Breast epithelium (tissue), 4 donors: ENCODE measurements at regions not wholly inside any gene's neighbourhood (a gene's known extent, or its start where the extent isn't known, plus 50 kb on each side); places are given as distances from the start of the nearest gene placed in this dataset.

Experiments
- DNase-seq, 2 donors: peaks; one replicate each; pipeline ENCODE4 v3.0.0-alpha.2; 2019; ENCODE audit warnings: low spot score in 2 of 2
- H3K27ac ChIP-seq, 2 donors: fragments of 200-600 bp; sonication (generic) in 1 of 2; one replicate each; pipeline ENCODE4 v1.5.1; 2016 to 2019; ENCODE audit warnings: mild to moderate bottlenecking in 1 of 2
- H3K27me3 ChIP-seq, 2 donors: fragments of 200-600 bp; sonication (generic) in 1 of 2; one replicate each; pipeline versions ENCODE4 v1.5.1 to v1.6.0; 2017 to 2019; ENCODE audit warnings: control low read depth in 1 of 2, mild to moderate bottlenecking in 1 of 2
- H3K36me3 ChIP-seq: fragments of 200-600 bp; one replicate; pipeline ENCODE4 v1.5.1; 2019
- H3K4me1 ChIP-seq, 2 donors: fragments of 200-600 bp; sonication (generic); one replicate each; pipeline ENCODE4 v1.5.1; 2016 to 2019; ENCODE audit warnings: control low read depth in 1 of 2
- H3K4me3 ChIP-seq, 3 donors: fragments of 200-600 bp; sonication (generic); 1 replicate in 2 of 3; 2 replicates in 1 of 3; pipeline ENCODE4 v1.5.1; 2016 to 2019; ENCODE audit warnings: mild to moderate bottlenecking in 3 of 3, moderate library complexity in 2 of 3
- H3K9me3 ChIP-seq, 2 donors: fragments of 200-600 bp; sonication (generic) in 1 of 2; one replicate each; pipeline ENCODE4 v1.5.1; 2016 to 2019; ENCODE audit warnings: control low read depth in 1 of 2
- POLR2A ChIP-seq: fragments of 450-650 bp; IDR thresholded peaks from one replicate; pipeline ENCODE4 v1.6.1; 2016; ENCODE audit warnings: antibody characterized with exemption, mild to moderate bottlenecking, moderate library complexity
- POLR2AphosphoS5 ChIP-seq, 3 donors: sonication (generic); formaldehyde crosslinking; IDR thresholded peaks; one replicate each; pipeline ENCODE4 v1.6.1; 2017; ENCODE audit warnings: antibody characterized with exemption in 3 of 3
- intact Hi-C: fragments of 100-400 bp; cut with DNase I; formaldehyde crosslinking; loops from one replicate; pipeline ENCODE4 v1.15.1; 2023; ENCODE audit warnings: low total_unique reads
- TF ChIP-seq, protein P1 (sequence below), 3 donors: fragments of 450-650 bp; IDR thresholded peaks; one replicate each; pipeline ENCODE4 v1.5.1; 2016 to 2017; ENCODE audit warnings: antibody characterized with exemption in 3 of 3, mild to moderate bottlenecking in 3 of 3, moderate library complexity in 3 of 3

DNA sequence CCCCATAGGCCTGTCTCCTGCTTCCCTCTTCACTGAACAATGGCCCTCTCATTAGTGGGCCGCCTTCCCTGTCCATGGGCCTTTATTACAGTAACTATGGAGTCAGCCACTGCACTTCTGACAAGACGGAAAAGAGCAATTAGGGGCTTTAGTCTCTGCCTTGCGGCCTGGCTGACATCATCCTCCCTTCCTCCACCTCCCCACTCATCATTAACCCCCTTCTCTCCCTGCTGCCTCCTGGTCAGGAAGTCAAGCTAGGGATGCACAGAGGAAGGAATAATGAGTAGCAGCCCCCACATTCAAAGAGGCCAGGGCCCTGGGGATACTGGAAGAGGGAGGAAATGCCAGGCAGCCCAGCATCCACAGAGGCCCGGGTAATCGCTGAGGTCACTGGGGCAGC, 101.6 kb upstream of the PLXNA4 start:
- Histone ChIP-seq H3K4me1 (no peaks in the 10 kb centered on the region), H3K9me3 (no peaks in the 10 kb centered on the region), H3K27ac (no peak overlapping the region), H3K36me3 (no peaks in the 10 kb centered on the region), H3K4me3 (no peak overlapping the region), H3K27me3 (no peaks in the 10 kb centered on the region)
- intact Hi-C loops: loop anchor here (5.0 kb wide), 1 partner anchor 584 kb away; no protein-coding TSS in a partner anchor
- TF ChIP-seq, protein P1, sequence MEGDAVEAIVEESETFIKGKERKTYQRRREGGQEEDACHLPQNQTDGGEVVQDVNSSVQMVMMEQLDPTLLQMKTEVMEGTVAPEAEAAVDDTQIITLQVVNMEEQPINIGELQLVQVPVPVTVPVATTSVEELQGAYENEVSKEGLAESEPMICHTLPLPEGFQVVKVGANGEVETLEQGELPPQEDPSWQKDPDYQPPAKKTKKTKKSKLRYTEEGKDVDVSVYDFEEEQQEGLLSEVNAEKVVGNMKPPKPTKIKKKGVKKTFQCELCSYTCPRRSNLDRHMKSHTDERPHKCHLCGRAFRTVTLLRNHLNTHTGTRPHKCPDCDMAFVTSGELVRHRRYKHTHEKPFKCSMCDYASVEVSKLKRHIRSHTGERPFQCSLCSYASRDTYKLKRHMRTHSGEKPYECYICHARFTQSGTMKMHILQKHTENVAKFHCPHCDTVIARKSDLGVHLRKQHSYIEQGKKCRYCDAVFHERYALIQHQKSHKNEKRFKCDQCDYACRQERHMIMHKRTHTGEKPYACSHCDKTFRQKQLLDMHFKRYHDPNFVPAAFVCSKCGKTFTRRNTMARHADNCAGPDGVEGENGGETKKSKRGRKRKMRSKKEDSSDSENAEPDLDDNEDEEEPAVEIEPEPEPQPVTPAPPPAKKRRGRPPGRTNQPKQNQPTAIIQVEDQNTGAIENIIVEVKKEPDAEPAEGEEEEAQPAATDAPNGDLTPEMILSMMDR (IDR thresholded peaks at IDR 0.05): no peak
- no peak for TF ChIP-seq POLR2AphosphoS5 (IDR thresholded peaks at IDR 0.05)
- TF ChIP-seq POLR2A: no peak
- no peak for DNase-seq

- H3K4me3 ChIP-seq: no peak overlapping the region
- no peak for DNase-seq
- no peaks in the 10 kb centered on the region for H3K27me3 ChIP-seq
- H3K4me1 ChIP-seq: no peaks in the 10 kb centered on the region
- no peaks in the 10 kb centered on the region for H3K36me3 ChIP-seq
- TF ChIP-seq POLR2A (no peak), POLR2AphosphoS5 (IDR thresholded peaks at IDR 0.05) (no peak)
- TF ChIP-seq, protein P1 (IDR thresholded peaks at IDR 0.05): no peak
- H3K9me3 ChIP-seq: no peaks in the 10 kb centered on the region
- H3K27ac ChIP-seq: no peak overlapping the region
- intact Hi-C loops: no loop called here
These were observed 96.1 kb upstream of the PLXNA4 start for GRCh38 chr7:132672200-132672990.

GRCh38 chr7:132666774-132667172, 90.5 kb upstream of the PLXNA4 start:
- Histone ChIP-seq H3K4me3 (no peak overlapping the region), H3K27ac (no peak overlapping the region), H3K9me3 (no peaks in the 10 kb centered on the region), H3K4me1 (no peaks in the 10 kb centered on the region), H3K36me3 (no peaks in the 10 kb centered on the region), H3K27me3 (no peaks in the 10 kb centered on the region)
- DNase-seq: no peak
- intact Hi-C loops: no loop called here
- TF ChIP-seq POLR2A: no peak
- no peak for TF ChIP-seq POLR2AphosphoS5 (IDR thresholded peaks at IDR 0.05)
- TF ChIP-seq, protein P1 (IDR thresholded peaks at IDR 0.05): no peak

GRCh38 chr7:132666071-132666773, 90.0 kb upstream of the PLXNA4 start:
- TF ChIP-seq, protein P1 (IDR thresholded peaks at IDR 0.05): no peak
- TF ChIP-seq POLR2AphosphoS5 (IDR thresholded peaks at IDR 0.05) (no peak), POLR2A (no peak)
- no peak for DNase-seq
- intact Hi-C loops: no loop called here
- Histone ChIP-seq H3K27ac (no peak overlapping the region), H3K4me1 (no peaks in the 10 kb centered on the region), H3K4me3 (no peak overlapping the region), H3K9me3 (no peaks in the 10 kb centered on the region), H3K36me3 (no peaks in the 10 kb centered on the region), H3K27me3 (no peaks in the 10 kb centered on the region)
